Fibroblast of skin of left quadriceps (primary cell): ENCODE measurements at regions not wholly inside any gene's neighbourhood (a gene's known extent, or its start where the extent isn't known, plus 50 kb on each side); places are given as distances from the start of the nearest gene placed in this dataset.
"Not testable (repeated sequence)": the region's sequence is repeated elsewhere in the genome, so short reads cannot be mapped to it uniquely, and the experiment has no call there.

Source experiments
- DNase-seq, 2 experiments: peaks; one replicate each; pipeline ENCODE4 v3.0.0-alpha.2; 2013; ENCODE audit warnings: low read depth in 2 of 2

- DNase-seq = peak in 1 of 2 experiments; percentile 18
Observed at GRCh38 chrX:74251006-74251930, 52.7 kb upstream of the ZCCHC13 start.

GRCh38 chrX:74250574-74250973 is 53.4 kb upstream of the ZCCHC13 start:
- DNase-seq = no peak

- DNase-seq = no peak
Observed at GRCh38 chrX:74249963-74250362, 54.0 kb upstream of the ZCCHC13 start.

- DNase-seq = no peak
Observed at GRCh38 chrX:74248889-74249288, 55.1 kb upstream of the ZCCHC13 start.

- DNase-seq = no peak
Observed at GRCh38 chrX:74246524-74246923, 57.5 kb upstream of the ZCCHC13 start.

- no peak for DNase-seq
Observed at GRCh38 chrX:74242484-74243138, 61.4 kb upstream of the ZCCHC13 start.

GRCh38 chrX:74242050-74242449 is 61.9 kb upstream of the ZCCHC13 start:
- DNase-seq = peak in 1 of 2 experiments; percentile 9

GRCh38 chrX:74238771-74239170 is 65.2 kb upstream of the ZCCHC13 start:
- no peak for DNase-seq

- DNase-seq = no peak
Observed at GRCh38 chrX:74234818-74235217, 69.2 kb upstream of the ZCCHC13 start.

GRCh38 chrX:74232859-74233258 is 71.1 kb upstream of the ZCCHC13 start:
- DNase-seq = peak; percentile 7 to 29

- no peak for DNase-seq
Observed at GRCh38 chrX:74231625-74232024, 72.4 kb upstream of the ZCCHC13 start.

- DNase-seq = no peak
Observed at GRCh38 chrX:74230094-74230493, 73.9 kb upstream of the ZCCHC13 start.

- no peak for DNase-seq
Observed at GRCh38 chrX:74225111-74225510, 78.9 kb upstream of the ZCCHC13 start.

- DNase-seq = no peak
Observed at GRCh38 chrX:74220277-74220676, 83.7 kb upstream of the ZCCHC13 start.

GRCh38 chrX:74218895-74219294 is 85.1 kb upstream of the ZCCHC13 start:
- DNase-seq = no peak

GRCh38 chrX:74216421-74216820 is 87.6 kb upstream of the ZCCHC13 start:
- no peak for DNase-seq

GRCh38 chrX:74211911-74212310 is 92.1 kb upstream of the ZCCHC13 start:
- DNase-seq = no peak

GRCh38 chrX:74207539-74207938 is 96.4 kb upstream of the ZCCHC13 start:
- no peak for DNase-seq

- no peak for DNase-seq
Observed at GRCh38 chrX:74195605-74196004, 108.4 kb upstream of the ZCCHC13 start.

- no peak for DNase-seq
Observed at GRCh38 chrX:74195120-74195519, 108.9 kb upstream of the ZCCHC13 start.

- no peak for DNase-seq
Observed at GRCh38 chrX:74187211-74187610, 116.8 kb upstream of the ZCCHC13 start.

- not testable (repeated sequence) for DNase-seq
Observed at GRCh38 chrX:74183047-74183446, 120.9 kb upstream of the ZCCHC13 start.

- DNase-seq = not testable (repeated sequence)
Observed at GRCh38 chrX:74181976-74182375, 122.0 kb upstream of the ZCCHC13 start.
